HG02588 (cell line): ENCODE measurements at regions not wholly inside any gene's neighbourhood (a gene's known extent, or its start where the extent isn't known, plus 50 kb on each side); places are given as distances from the start of the nearest gene placed in this dataset.

Source experiments
- ATAC-seq: cut with Tn5 transposase; IDR thresholded peaks from one replicate; pipeline ENCODE4 v1.9.1; 2021; ENCODE audit warnings: mild to moderate bottlenecking, moderate library complexity; ENCODE audit not compliant: unreplicated experiment

GRCh38 chr1:221335161-221336101 is 406.5 kb downstream of the DUSP10 start:
- ATAC-seq = no peak

- ATAC-seq = no peak
Observed at GRCh38 chr1:221336126-221336525, 405.8 kb downstream of the DUSP10 start.

DNA sequence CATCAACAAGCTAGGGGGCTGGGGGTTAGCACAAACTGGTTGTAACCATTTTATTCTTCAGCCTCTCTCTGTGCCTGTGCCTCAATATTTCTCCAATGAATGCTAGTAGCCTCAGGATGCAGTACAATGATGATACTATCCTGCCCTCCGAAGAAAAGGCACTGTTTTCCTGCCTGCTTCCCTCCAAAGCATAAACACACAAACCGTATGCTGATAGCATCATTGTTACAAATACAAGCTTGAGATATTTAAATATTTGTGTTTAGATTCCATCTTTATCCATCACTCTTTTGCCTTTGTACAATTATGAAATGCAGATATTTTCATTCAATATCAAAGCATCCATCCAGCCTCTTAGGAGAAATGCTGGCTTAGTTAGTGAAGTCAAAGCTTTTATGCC is 404.8 kb downstream of the DUSP10 start:
- no peak for ATAC-seq

DNA sequence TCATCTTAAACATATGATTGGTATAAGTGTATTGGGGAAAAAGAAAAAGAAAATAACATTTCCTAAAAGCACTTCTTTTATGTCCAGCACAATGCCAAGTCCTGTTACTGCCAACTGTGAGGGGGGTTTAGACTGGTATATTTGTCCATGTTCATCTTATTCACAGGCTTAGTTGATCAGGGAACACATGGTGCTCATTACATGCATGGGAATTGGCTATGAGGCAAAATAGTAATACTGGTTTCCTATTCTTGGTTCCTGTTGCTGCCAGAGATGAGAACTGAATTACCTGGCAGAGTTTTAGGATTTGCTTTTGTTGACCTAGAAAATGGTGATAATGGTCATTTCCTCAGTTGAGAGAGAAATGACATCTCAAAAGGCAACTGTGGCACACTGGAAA is 398.8 kb downstream of the DUSP10 start:
- ATAC-seq = no peak

- no peak for ATAC-seq
Observed at GRCh38 chr1:221343607-221344006, 398.3 kb downstream of the DUSP10 start.

DNA sequence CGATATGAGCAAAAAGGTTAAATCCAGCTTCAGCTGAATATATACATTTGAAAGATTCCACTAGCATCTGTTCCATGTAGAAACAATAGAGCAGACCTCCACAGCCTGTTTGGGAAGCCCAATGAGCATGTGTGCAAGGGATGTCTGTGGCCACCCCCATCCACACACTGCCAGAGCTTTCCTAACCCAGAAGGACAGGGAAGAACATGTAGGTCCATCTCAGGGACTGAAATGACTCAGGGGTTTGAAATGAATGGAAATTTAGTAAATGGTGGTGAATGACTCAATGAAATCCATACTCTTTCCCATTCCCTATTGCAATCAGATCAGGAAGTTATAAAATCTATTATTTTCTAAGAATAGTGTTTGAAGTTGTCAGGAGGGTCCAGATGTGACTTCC is 397.2 kb downstream of the DUSP10 start:
- no peak for ATAC-seq

GRCh38 chr1:221347706-221348105 is 394.2 kb downstream of the DUSP10 start:
- ATAC-seq = no peak

GRCh38 chr1:221350091-221350490 is 391.8 kb downstream of the DUSP10 start:
- no peak for ATAC-seq

DNA sequence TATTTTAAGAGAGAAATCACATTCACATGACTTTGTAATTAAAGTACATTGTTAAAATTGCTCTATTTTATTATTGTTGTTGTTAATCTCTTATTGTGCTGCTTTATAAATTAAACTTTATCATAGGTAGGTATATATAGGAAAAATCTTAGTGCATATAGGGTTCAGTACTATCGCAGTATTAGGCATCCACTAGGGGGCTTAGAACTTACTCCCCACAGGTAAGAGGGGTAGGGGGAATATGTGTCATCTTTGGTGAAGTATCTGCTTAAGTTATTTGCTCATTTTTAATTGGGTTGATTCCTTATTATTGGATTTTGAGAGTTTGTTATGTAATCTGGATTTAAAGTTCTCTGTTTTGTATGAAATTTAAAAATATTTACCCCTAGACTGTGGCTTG is 385.2 kb downstream of the DUSP10 start:
- ATAC-seq = no peak

DNA sequence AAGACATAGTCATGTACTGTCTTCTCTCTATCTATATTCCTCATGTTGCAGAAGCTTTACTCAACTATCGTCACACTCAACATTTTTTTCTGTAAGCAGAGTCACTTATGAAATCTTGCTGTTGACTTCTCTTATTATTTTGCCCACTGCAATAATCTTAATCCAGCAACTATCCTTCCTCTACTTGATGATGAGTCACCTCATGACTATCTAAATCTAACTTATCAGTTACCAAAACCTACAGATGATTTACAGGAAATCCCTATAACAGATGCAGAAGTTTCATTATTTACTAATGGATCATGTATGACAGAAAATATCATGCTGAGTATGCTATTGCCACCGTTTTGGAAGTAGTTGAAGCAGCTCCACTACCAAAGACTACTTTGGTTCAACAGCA is 378.9 kb downstream of the DUSP10 start:
- no peak for ATAC-seq

GRCh38 chr1:221366495-221367110 is 375.3 kb downstream of the DUSP10 start:
- no peak for ATAC-seq

DNA sequence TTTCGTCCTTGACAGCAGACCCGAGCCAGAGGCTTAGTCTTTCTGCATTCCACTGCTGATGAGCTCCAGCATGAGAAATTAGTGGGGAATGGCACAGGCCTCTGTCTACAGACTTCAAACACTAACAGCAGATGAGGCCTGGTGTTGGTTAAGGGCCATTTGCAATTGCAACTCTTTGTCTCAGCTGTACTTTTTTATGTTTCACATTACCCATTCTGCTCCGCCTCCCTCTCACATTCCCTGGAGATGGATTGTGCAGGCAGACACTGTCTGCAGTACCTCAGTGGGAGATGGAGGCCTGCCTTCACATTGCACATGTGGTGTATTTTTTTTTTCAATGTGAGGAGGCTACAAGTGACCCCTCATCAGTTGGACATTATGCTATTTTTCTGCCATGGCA is 370.2 kb downstream of the DUSP10 start:
- no peak for ATAC-seq

- ATAC-seq = no peak
Observed at GRCh38 chr1:221373795-221374194, 368.1 kb downstream of the DUSP10 start.

- ATAC-seq = no peak
Observed at GRCh38 chr1:221376286-221376685, 365.6 kb downstream of the DUSP10 start.

DNA sequence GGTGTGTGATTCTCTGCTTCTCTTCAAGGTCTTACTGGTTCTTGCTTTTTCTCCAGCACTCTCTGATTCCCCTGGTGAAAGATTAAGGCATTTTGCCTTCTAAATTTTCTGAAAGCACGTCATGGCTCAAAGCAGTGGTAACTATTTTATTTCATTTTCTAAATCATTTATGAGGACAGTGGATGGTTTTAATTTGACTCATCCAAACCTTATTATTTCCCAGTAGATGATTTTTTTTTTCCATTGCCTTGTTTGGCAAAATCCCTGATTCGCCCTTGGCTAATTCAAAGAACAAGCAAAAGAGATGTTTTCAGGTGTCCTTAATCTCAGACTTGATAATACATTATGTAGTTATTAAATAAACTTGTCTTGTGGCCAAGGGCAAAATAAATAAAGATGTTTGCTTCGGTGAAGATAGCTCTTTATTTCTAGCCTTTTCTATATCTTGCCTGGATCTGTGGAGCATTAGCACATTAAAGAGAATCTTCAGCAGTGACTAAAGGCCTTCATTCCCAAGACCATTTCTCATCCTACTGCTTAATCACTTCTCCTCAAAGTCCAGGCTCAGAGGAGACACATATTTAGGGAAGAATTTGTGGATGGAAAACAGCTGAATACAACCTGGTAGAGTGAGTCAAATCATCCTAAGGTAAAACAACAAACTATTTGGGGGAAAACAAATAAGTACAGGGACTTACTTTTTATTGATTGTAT is 359.8 kb downstream of the DUSP10 start:
- ATAC-seq = no peak

DNA sequence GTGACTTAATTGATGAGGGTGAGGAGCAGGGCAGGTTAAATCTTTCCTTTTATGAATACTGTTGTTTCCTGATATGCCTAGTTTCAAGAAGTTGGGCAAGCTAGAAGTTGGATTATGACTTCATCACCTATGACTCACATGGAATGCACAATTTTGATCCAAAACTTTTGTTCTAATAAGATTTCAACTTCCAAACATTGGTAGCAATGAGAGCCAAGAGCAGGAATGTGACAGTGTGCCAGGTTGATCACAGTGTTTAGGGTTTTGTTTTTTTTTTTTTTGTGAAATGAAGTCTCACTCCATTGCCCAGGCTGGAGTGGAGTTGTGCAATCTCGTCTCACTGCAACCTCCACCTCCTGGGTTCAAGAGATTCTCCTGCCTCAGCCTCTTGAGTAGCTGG is 349.4 kb downstream of the DUSP10 start:
- ATAC-seq = no peak

DNA sequence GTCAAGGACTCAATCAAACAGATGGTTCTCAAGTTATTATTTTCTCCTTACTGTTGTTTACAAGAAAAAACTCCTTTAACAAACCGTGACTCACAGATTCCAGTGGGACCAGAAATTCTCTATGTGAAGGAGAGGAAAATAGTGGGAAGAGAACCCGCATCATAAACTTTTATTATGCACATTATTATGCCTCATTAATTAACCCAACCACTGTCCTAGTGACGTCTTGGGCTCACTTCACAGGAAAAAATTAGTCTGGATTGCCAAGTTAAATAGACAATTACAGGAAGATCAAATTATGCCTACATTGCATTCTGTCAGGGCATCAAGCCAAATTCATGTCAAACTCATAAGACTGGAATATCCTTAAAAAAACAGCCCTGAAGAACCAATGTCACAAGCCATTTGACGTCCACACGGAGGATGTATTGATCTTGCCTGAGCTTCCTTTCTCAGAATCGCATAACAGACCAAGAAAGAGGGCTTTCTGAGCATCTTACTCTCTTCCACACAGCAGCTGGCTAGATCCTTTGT is 347.8 kb downstream of the DUSP10 start:
- no peak for ATAC-seq

- ATAC-seq = no peak
Observed at GRCh38 chr1:221396526-221396925, 345.4 kb downstream of the DUSP10 start.

- no peak for ATAC-seq
Observed at GRCh38 chr1:221397141-221397540, 344.7 kb downstream of the DUSP10 start.

DNA sequence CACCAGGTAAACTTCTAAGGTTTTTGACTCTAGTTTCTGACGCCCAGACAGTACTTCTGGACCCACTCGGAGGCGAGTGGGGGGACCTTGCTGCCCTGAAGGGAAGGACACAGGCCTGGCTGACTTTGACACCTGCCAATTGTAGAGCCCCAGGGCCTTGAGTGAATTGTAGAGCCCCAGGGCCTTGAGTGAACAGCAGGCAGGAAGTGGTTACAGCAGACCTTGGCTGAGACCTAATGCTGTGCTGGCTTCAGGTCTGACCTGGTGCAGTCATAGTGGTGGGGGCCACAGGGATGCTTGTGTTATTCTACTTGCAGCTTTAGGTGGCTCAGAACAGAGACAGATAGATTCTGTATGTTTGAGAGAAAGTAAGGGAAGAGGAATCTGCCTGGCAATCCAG is 344.3 kb downstream of the DUSP10 start:
- no peak for ATAC-seq

DNA sequence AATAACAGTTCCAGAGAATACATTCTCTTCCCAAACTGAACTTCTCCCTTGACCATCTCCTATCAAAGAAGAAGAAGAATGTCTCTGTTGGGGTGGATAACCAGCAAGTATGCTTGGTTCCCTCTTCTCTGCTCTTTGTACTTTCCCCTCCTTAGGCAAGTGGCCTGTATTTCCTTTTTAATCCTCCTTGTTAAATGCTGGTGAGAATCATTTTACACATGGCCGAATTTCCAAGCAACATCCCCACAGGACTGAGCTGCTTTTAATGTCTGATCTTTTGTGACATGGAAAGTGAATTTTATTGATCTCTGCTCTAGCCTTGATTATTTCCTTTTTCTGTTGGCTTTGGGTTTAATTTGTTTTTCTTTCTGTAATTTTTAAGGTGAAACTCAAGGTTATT is 336.7 kb downstream of the DUSP10 start:
- no peak for ATAC-seq
